Stimulated activated CD8-positive, alpha-beta memory T cell treated with anti-CD3 and anti-CD28 coated beads, Interleukin-2, amount 100 ng/mL, for 48 hours (primary cell): ENCODE measurements at regions not wholly inside any gene's neighbourhood (a gene's known extent, or its start where the extent isn't known, plus 50 kb on each side); places are given as distances from the start of the nearest gene placed in this dataset.
"Not testable (repeated sequence)": the region's sequence is repeated elsewhere in the genome, so short reads cannot be mapped to it uniquely, and the experiment has no call there.

Experiments used
- DNase-seq, 2 donors: peaks; one replicate each; pipeline ENCODE4 v3.0.0-alpha.2; 2020; ENCODE audit warnings: low read depth in 2 of 2

DNA sequence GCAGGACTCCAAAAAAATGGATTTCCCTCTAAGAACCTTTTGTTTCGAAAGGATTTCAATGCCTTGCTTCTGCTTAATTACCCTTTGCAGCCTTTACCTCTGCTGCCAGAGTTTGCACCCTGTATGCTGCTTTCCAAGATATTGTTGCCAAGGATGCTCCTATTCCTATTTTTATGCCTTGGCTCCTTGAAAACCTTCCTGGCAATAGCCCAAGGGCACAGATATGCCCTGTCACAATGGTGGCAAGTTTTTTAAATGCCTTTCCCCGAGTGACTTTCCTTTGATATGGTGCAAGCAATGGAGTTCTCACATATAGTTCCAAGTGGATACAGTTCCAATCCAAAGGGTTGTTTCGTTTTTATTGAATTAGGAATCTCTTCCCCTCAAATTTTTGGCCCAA, 1983.0 kb downstream of the MRPL39 start:
- DNase-seq = no peak

DNA sequence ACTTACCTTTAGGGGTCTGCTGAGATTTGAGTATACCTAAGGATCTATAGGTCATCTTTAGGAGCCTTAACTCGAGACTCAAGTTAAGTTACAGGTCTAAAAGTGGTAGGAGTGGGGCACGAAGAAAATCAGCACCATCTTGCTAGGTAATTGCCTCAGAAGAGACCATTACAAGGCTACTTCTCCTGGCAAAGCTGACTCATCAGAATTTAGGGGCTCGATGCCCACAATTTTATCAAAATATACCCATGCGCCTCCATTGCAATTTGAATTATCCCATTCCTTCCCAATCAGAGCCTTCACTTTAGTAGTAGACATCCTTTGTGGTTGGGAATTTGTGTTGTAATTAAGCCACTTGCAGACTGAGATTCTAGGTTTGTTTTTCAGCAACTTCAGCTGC, 1994.3 kb downstream of the MRPL39 start:
- DNase-seq = no peak

DNA sequence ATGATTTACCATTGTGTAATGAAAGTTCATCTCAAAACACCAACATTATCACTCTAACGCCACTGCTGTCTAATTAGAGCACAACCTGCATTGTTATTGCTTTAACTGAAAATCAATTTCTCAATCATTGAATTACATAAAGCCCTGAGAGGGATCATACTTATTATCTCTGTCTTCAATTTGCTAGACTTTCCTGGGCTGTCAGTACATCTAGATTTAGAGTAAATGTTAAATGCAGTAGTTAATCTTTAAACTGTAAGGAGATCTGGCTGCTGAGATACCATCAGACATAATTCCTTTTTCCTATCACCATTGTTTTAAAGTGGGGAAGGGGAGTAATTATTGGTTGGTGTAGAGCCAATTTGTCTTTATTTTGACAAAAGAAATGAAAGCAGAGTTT, 1995.1 kb downstream of the MRPL39 start:
- DNase-seq = no peak

DNA sequence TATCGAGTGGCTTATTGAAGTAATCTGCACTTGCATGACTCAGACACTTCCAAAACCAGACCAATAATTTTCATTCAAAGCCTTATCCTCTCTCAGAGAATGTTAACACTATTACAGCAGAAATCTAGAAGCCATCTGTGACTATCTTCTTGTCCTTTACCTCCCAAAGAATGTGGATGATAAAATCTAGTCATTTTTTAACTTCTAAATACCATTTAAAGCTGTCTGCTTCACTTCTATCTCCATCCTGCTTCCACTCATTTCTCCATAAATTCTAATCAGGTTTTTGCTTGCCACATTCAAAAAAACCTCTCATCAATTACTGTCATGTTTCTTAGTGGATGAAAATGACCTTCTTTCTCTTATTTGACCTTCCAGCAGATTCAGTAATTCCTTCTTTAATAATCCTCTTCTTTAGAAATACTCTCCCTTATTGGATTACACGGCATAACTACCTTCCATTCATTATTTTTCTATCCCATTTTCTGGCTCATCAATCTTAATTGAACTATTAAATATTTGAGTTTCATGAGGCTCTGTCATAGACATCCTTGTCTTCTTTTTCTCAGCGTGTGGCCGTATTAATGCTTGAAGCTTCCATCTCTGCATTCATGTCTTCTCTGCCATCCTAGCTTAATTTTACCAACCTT, 1999.4 kb downstream of the MRPL39 start:
- DNase-seq = no peak

DNA sequence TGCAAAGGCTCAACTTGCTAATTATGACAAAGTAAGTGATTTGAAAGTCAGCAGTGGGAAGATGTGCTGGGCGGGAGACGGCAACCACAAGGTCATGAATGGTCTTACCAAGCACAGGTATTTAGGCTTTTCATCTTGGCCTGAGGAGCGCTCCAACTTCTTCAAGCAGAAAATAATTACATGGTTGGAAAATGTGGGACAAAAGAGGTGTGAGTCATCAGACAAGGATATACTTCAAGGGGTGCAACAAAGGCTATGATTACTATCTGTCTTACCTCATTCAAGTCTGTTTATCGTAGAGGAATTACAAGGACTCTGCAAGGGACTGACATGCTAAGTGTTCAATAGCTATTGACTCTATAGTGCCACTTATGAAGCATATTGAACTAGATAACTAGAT, 2005.7 kb downstream of the MRPL39 start:
- no peak for DNase-seq

DNA sequence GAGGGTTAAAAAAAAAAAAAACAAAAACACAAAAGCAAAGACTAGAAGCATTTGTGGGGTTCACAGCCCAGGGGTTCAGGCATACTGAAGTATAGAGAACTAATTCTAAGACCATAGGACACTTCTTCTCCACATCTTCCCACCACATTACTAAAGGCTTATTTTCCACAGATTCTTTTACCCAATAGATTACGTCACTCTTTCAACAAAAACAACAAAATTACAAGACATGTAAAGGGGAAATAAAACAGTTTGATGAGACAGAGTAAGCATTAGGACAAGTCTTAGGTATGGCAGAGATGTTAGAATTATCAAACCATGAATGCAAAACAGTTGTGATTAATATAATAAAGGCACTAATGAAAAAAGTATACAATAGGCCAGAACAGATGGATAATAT, 2013.7 kb downstream of the MRPL39 start:
- no peak for DNase-seq

DNA sequence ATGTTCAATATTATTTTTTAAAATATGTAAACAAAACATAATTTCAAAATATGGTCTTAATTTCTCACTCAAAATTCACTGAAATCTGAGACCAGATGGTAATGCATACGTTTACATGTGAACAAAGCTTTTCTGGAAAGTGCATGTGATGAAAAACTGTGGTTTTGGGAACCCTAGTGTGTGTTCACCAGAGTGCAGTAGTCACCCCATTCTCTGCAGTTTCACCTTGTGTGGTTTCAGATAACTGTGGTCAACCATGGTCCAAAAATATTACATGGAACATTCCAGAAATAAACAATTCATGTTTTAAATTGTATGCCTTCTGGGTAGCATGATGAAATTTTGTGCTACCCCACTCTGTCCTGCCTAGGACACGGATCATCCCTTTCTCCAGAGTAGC, 2021.9 kb downstream of the MRPL39 start:
- no peak for DNase-seq

DNA sequence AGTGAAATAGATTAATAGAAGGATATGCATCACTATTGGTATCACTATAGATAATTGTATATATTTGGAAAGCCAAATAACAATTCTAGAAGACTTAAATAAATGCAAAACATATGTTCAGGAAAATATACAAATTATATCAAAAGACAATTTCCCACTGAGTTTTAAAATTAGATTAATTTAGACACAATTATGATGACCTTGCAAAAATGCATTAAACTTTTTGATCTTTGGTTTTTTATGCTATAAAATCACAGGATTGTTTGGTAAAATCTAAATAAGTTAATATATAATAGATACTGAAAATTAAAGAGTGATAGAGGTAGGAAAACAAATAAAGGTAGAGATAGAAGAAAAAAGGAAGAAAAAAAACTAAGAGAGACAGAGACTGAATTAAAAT, 2027.7 kb downstream of the MRPL39 start:
- no peak for DNase-seq

DNA sequence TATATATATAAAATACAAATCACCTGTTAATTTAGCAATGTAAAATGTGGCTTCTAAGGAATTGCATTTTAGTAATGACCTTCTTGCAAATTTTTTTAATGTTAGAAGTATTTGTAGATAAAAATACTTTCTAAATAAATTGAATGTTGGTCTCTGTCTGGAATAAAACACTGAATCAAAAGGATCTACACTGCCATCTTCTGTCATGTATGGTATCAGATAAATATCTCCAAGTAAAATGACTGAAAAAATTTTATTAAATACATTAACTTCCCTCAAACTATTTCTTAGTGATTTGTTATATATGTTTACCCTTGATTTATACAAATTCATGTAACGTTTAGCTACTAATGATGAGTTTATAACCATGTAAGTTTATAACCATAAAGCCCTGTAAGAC, 2029.3 kb downstream of the MRPL39 start:
- DNase-seq = no peak

DNA sequence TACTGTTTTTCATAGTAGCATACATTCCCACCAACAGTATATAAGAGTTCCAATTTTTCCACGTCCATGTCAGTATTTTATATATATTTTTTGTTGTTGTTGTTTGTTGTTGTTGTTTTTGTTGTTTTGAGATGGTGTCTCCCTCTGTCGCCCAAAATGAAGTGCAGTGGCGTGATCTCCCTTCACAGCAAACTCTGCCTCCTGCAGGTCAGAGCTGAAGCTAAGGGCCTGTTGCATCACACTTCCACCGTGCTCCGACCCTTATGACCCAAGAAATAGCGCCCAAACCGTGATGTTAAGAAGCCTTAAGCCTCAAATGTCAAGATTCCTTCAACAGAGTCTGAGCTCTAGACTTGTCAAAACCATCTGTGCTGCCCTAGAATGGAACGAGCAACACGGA, 2032.3 kb downstream of the MRPL39 start:
- no peak for DNase-seq

DNA sequence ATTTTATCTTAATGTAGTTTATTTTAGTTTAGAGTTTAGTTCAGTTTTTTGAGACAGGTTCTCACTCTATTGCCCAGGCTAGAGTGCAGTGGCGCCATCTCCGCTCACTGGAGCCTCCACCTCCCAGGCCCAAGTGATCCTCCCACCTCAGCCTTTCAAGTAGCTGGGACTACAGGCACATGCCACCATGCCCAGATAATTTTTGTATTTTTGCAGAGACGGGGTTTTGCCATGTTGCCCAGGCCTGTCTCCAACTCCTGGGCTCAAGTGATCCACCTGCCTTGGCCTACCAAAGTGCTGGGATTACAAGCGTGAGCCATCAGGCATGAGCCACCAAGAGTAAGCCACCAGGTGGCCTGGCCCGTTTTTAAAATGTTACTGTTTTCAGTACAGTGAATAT, 2058.4 kb downstream of the MRPL39 start:
- not testable (repeated sequence) for DNase-seq

DNA sequence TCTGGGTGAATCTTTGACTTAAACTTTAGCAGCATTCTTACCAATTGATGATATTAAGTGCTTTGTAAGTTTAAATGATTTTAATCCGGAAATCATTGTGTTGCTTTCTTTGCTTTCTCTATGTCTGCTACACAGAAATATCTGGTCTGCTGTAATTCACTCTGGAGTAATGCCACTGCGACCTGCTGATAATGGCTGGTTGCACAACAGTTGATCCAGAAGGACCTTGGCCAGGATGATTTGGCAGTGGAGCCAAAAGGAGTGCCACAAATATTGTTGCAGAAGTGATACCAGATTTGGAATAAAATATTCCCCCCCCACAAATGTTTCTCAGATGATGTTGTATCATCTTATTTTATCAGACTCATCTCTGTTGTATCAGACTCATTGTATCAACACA, 2063.9 kb downstream of the MRPL39 start:
- DNase-seq = no peak

DNA sequence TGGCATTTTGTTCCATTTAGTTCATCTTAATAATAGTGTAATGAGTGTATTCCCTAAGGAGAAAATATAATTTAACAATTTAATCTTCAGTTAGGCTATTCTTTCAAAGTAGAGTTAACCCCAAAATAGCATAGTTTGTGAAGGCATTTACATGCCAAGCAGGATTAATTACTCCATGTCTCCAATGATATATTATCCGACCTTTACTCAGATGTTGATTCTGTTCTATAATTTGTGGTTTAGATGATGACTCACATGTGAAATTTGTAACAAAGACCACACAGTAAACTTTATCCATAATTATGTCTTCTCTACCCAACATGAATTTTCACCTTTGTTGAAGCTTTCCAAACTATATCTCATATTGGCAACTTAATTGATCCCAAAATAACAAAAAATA, 2065.2 kb downstream of the MRPL39 start:
- DNase-seq = no peak

DNA sequence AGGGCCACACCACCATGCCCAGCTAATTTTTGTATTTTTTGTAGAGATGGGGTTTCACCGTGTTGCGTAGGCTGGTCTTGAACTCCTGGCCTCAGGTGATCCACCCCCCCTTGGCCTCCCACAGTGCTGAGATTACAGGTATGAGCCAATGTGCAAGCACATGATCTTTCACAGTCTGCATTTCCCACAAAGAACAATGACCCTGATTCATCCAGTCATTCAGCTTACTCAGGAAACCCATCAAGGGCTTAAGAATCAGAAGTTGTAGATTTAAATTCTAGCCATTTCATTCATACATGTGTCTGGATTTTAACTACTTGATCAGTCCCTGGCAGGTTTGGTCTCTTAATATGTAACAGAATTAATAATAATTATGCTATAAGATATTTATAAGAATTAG, 2065.7 kb downstream of the MRPL39 start:
- DNase-seq = no peak

DNA sequence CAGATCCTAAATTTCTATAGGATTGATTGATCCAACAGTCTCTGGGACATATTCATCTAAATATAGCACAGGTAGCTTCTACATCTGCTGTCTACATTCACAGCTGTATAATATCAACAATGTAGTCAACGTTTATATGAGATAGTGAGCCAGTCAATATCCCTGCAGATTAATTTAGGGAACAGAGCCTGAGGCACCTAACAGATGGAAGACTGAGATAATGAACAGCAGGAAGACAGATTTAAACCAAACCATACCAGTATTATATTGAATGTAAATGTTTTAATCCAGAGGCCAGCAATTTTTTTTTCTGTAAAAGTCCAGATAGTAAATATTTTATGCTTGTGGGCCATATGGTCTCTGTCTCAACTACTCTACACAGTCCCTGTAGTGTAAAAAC, 2072.4 kb downstream of the MRPL39 start:
- no peak for DNase-seq

DNA sequence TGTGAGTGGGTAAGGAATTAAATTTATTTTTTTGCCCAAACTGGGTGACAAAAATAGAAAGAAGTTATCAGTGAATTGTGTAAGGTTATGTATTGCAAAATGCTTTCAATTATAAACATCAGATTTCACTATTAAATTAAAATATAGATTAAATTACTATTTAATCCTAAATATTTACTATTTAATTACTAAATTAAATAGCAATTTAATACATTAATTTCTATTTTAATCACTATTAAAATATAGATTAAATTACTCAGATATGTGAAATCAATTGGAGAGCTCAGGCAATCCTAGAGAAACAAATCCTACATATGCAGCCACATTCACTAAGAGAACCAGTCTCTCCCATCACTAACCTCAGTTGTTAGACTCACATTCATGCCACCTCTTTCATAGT, 2075.8 kb downstream of the MRPL39 start:
- DNase-seq = no peak

DNA sequence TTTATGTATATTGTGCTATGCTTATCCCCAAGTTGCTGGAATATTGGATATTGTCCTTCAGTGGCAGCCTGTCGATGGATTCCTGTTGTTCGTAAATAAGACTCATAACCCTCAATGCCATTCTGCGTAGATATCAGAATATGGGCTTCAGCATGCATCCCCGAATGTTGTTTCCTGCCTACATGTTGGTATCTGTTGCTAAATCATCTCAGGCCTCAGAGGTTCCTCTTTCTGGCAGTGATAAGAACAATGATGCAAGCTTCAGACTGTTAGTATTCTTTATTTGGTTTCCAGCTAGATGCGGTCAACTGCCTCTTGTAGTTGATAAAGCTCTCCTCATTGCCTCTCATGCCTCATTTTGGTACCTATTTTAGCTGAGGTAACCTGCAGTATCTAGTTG, 2082.6 kb downstream of the MRPL39 start:
- DNase-seq = no peak

DNA sequence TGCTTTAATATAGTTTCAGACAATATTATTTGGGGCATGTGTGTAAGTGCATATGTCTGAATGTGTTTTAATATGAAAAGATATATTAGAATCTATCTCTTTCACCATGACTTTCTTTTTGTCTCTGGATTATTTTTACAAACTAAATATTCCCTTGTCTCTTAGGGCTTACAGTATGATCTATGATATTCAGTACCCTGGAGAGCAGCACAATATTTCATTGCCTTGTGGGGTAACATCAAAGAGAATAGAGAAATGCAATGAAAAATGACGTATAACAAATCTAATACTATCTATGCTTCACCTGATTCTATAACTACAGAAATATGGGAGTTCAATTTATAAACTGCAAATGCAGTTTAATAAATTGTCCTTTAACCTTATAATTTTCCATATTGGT, 2084.5 kb downstream of the MRPL39 start:
- no peak for DNase-seq

DNA sequence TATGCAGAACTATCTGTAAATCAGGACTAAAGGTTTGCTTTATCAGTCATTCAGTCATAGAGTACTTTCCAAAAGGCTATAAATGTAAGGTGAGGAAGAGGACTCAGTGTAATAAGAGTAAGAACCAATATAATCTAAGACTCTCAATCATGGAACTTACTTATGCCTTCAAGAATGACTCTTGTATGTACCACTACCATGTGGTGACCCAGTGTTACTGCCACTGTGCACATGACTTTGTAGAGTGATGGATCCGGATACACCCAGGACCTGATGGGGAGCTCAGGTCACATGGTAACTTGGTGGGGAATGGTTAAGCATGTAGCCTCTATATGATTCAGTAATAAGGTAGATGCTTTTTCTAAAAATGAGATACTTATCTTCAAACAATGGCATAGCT, 2099.8 kb downstream of the MRPL39 start:
- DNase-seq = no peak

DNA sequence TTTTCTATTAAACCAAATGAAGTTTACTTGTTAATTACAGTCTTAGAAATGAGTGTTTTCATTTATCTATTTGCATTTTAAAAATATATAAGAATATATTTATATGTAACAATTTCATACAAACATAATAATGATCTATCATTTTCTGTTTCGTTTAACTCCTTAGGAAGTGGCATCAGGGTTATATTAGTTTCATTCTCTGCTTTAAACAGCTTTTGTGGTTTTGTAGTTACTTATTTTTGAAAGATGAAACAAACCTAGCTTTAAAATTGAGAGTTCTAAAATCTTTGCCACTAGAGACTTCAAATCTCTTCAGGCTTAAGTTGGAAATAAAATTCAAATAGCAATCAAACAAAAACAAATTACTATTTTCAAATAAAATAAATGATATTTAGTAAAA, 2110.6 kb downstream of the MRPL39 start:
- no peak for DNase-seq

DNA sequence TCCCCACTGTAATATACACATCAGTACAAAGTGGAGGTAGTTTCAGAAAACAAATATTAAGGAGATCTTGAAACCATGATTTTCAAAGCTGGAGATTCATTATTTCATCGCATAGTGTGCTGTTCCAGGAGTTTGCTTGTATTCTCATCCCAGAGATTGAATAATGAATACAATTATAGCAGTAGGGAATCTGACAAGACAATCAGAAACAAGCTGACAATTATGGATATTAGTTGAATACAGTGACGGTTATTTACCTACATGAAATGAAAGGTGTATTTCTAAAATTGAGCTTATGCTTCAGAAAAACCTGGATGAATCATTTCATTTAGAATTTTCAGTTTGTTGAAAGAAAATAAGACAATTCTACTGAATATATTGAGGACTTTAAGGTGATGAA, 2119.0 kb downstream of the MRPL39 start:
- DNase-seq = no peak

DNA sequence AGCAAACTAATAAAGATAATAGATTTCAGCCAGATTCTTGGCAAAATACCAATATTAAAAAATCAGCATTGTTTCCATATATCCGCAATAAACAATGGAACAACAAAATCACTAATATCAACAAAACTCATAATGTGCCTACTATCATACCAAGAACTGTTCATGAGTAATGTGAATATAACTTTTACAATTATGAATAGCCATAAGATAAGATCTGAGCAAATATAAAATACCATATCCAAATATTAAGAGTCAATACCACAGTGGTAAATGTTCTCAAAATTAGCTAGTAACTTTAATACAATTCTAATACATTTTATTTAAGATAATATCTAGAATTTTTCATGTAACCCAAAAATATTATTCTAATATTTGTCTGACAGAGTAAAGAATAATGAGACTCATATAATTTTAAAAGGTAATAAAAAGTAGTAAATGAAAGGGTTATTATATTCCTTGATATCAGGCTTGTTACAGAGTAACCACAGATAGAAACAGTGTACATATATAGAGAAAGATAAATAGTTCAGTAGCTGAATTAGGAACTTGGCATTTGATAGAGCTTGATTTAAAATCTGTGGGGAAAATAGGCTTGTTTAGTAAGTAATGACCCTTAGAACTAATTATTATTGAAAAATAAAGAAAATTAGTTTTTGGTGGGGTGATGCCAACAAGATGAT, 2126.6 kb downstream of the MRPL39 start:
- no peak for DNase-seq

DNA sequence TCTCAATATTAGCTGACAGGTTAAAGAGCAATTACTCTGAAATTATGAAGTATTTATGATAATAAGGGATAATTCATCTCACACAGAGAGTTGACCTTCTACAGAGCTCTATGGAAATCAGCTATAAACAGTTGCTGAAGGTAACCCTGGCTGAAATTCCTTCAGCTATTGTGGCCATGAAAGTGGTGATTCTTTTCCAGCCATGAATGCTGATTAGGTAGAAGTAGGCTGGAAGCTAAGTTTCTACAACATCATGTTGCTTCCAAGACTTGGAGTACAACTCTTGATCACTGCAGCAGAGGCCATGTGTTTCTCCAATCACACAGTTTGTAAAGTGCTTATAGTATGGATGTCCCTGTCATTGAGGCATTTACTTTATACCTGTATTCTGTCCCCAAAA, 2128.9 kb downstream of the MRPL39 start:
- DNase-seq = no peak
